Chondrocyte (in vitro differentiated cells): ENCODE measurements at regions not wholly inside any gene's neighbourhood (a gene's known extent, or its start where the extent isn't known, plus 50 kb on each side); places are given as distances from the start of the nearest gene placed in this dataset.

ENCODE experiments used
- DNase-seq: peaks from one replicate; pipeline ENCODE4 v3.0.0; 2021; ENCODE audit warnings: mixed read lengths, low spot score
- H3K27ac Mint-ChIP-seq: one replicate; pipeline ENCODE4 v1.8.0; 2021; ENCODE audit warnings: mild to moderate bottlenecking, moderate library complexity, mixed read lengths; ENCODE audit not compliant: unreplicated experiment
- H3K27me3 Mint-ChIP-seq: 2 replicates; pipeline ENCODE4 v1.8.0; 2021; ENCODE audit warnings: low read depth, mixed read lengths
- H3K36me3 Mint-ChIP-seq: 2 replicates; pipeline ENCODE4 v1.8.0; 2021; ENCODE audit warnings: low read depth, mixed read lengths
- H3K4me1 Mint-ChIP-seq: 2 replicates; pipeline ENCODE4 v1.8.0; 2021; ENCODE audit warnings: low read depth, mild to moderate bottlenecking, mixed read lengths
- H3K4me3 Mint-ChIP-seq: one replicate; pipeline ENCODE4 v1.8.0; 2021; ENCODE audit warnings: mild to moderate bottlenecking, moderate library complexity, mixed read lengths; ENCODE audit not compliant: unreplicated experiment
- H3K9me3 Mint-ChIP-seq: 2 replicates; pipeline ENCODE4 v1.8.0; 2021; ENCODE audit warnings: low read depth, mixed read lengths
- CTCF ChIP-seq: fragments of 200-600 bp; sonication (generic); IDR thresholded peaks from 2 replicates; pipeline ENCODE4 v1.5.0; 2021; ENCODE audit warnings: antibody characterized with exemption, mild to moderate bottlenecking, moderate library complexity

GRCh38 chr1:93769777-93770176, 88.1 kb upstream of the BCAR3 start:
- no peak overlapping the region for H3K4me3 Mint-ChIP-seq
- H3K9me3 Mint-ChIP-seq: no peaks in the 10 kb centered on the region
- no peak overlapping the region for H3K27ac Mint-ChIP-seq
- DNase-seq: no peak
- peaks cover 25% of the 10 kb centered on the region for H3K4me1 Mint-ChIP-seq
- no peaks in the 10 kb centered on the region for H3K36me3 Mint-ChIP-seq
- no peaks in the 10 kb centered on the region for H3K27me3 Mint-ChIP-seq
- TF ChIP-seq CTCF: no peak

GRCh38 chr1:93768380-93768863, 86.8 kb upstream of the BCAR3 start:
- no peaks in the 10 kb centered on the region for H3K36me3 Mint-ChIP-seq
- H3K27me3 Mint-ChIP-seq: no peaks in the 10 kb centered on the region
- H3K27ac Mint-ChIP-seq: no peak overlapping the region
- H3K4me3 Mint-ChIP-seq: no peak overlapping the region
- no peaks in the 10 kb centered on the region for H3K9me3 Mint-ChIP-seq
- DNase-seq: no peak
- peaks cover 20% of the 10 kb centered on the region for H3K4me1 Mint-ChIP-seq
- TF ChIP-seq CTCF: no peak

GRCh38 chr1:93766451-93766850, 84.8 kb upstream of the BCAR3 start:
- DNase-seq: no peak
- Mint-ChIP-seq H3K9me3 (no peaks in the 10 kb centered on the region), H3K27me3 (no peaks in the 10 kb centered on the region), H3K4me3 (no peak overlapping the region), H3K4me1 (peaks cover 20% of the 10 kb centered on the region), H3K27ac (no peak overlapping the region), H3K36me3 (peaks cover 1% of the 10 kb centered on the region)
- no peak for TF ChIP-seq CTCF

GRCh38 chr1:93765099-93765498, 83.5 kb upstream of the BCAR3 start:
- Mint-ChIP-seq H3K4me1 (peaks cover 20% of the 10 kb centered on the region), H3K4me3 (no peak overlapping the region), H3K36me3 (peaks cover 1% of the 10 kb centered on the region), H3K27me3 (no peaks in the 10 kb centered on the region), H3K9me3 (no peaks in the 10 kb centered on the region), H3K27ac (no peak overlapping the region)
- DNase-seq: no peak
- TF ChIP-seq CTCF: no peak

- H3K9me3 Mint-ChIP-seq: no peaks in the 10 kb centered on the region
- no peak overlapping the region for H3K27ac Mint-ChIP-seq
- no peak for DNase-seq
- no peak overlapping the region for H3K4me3 Mint-ChIP-seq
- H3K4me1 Mint-ChIP-seq: peaks cover 20% of the 10 kb centered on the region
- no peak for TF ChIP-seq CTCF
- peaks cover 1% of the 10 kb centered on the region for H3K36me3 Mint-ChIP-seq
- no peaks in the 10 kb centered on the region for H3K27me3 Mint-ChIP-seq
Observed at GRCh38 chr1:93764366-93764750, 82.7 kb upstream of the BCAR3 start.
